HuH-7.5 (cell line): ENCODE measurements at regions not wholly inside any gene's neighbourhood (a gene's known extent, or its start where the extent isn't known, plus 50 kb on each side); places are given as distances from the start of the nearest gene placed in this dataset.

Experiments
- DNase-seq: peaks from one replicate; pipeline ENCODE4 v3.0.0; 2011; ENCODE audit warnings: low spot score

- DNase-seq: no peak
Measured at GRCh38 chr2:45254025-45254424, 244.8 kb upstream of the SIX2 start.

DNA sequence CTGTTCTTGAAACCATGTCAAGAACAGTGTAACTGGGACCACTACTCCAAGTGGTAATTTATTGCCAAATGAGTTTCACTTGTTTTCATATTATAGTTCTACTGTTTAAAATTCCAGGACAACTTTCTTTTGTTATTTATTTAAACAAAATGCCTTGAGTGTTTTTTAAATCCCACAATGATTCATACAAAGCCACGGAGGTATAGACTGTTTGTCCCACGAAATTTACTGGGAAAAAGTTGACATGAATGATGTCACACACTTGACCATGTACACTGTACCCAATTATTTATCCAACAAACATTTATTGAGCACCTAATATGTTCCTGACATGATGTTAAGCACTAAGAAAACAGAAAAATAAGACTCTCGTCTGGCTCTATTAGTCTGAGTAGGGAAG is 243.9 kb upstream of the SIX2 start:
- DNase-seq: no peak

DNA sequence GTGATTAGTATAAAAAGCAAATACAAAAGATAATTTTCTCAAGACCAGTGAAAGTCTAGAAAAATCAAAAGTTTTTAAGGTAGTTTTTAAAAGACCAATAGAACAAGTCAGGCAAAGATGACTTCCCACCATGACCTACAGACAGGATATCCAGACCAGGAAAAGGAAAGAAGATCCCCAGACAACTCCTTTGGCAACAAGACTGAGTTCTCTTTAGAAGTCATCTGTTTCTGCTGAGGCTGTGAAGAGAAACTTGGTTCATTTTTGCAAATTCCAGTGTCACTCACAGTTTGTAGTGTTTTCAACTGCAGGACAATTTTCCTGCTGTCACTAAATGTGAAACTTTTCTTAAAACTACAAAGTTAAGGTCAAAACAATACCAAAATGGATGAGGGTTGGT is 240.9 kb upstream of the SIX2 start:
- no peak for DNase-seq

GRCh38 chr2:45248214-45248613 is 239.0 kb upstream of the SIX2 start:
- no peak for DNase-seq

DNA sequence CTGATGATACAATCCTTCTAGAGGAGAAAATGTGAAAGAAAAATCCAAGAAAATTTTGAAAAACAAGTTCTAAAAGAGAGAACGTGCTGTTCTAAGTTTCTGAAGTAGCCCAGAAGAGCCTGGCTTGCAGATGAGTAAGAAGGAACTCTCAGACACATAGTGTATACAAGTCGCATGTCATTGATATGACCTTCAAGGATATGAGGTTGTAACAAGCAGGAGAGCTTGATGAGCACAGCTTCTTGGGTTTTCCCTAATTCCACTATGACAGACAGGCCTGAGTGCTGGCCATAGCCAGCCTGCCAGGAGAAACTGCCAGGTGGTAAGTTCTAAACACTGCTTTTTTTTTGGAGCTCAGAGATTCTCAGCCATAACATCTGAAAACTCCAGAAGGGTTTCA is 235.7 kb upstream of the SIX2 start:
- no peak for DNase-seq

DNA sequence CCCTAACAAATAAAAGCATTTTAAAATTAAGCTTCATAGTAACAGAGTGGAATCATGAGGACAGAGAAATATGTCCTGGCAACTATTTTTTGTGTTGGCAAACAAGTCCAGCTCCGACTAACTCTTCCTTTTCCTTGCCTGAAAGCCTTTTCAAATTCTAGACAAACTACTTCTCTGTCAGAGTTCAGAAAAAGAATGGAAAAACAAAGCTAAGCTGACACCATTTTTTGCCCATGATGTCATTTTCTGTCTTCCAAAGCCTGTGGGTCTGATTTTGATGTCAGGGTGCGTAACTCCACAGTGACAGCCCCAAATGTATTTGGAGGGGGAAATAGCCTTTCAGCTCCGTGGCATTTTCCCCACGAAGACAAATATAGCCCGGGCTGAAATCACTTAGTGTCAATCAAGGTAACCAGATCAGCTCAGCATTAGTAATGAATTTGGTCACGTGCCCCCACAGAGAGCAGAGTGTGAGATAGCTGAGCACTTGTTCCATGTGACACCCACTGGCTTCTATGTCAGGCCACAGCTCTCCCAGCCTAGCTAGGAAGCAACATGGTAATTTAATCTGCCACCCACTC is 233.0 kb upstream of the SIX2 start:
- no peak for DNase-seq

DNA sequence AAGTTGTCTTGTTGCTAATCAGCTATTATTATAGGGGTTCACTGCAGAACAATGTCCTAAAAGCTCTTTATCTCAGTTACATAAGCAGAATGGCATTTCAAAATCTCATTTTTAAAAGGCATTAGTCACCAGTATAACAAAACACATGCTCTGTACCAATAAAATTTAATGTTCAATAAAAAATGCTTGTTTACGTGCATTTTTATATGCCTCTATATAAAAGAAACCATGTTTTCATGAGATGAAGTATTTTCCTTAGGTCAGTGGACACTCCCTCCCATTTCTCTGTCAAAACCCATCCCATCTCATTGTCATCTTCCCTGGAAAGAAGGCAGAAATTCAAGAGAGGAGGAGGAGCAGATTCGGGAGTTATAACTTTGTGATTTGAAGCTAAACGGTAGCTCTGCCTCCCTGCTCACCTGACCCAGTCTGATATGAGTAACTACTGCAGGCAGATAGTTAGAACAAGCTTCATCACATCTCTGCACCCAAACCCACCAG is 231.9 kb upstream of the SIX2 start:
- no peak for DNase-seq

DNA sequence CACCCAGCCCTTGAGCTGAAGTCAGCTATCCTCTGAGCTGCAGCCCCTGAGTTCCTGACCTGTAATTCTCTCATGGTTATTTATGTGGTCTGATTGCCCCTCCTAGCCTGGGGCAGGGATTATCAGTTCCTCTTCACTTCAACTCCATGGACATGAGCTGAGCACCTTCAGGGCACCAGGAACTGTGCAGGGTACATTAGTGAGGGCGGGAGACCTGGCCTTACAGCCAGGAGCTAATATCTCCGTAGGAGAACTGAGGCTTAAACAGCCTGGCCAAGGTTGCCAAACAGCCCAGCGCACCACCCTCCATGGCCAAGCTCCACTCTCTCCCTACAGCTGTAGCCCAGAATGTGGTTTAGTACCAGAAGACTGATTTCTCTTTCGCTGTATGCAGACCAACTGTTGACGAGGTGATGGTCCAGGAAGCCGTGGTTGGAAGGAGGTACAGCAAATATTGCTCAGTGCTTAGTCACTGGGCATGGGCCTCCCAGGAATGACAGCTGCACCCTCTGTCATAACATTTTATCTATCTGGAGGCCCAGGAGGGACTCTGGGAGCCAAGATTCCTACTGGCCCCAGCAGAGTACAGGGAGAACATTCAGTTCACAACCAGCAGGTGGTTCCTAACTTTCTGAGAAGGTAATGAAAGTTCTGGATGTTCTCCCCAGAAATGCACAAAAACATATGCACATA is 228.7 kb upstream of the SIX2 start:
- peak; percentile 32 for DNase-seq

- no peak for DNase-seq
Measured at GRCh38 chr2:45237128-45237527, 227.9 kb upstream of the SIX2 start.

DNA sequence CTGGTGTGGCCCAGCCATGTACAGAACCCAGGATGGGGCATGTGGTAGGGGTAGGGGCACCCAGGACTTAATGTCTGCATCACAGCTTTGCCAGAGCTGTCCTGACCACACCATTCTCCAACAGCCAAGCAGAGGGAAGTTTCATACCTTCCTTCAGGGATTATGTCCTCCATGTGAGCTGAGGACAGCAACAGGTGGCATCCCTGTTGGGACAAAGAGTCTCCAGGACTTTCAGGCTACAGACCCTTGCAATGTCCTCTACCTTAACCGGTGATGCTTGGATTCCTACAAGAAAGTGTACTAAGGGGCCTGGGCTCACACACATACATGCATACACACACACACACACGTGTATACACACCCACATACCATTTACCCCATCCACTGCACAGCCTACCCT is 227.0 kb upstream of the SIX2 start:
- no peak for DNase-seq

GRCh38 chr2:45233301-45233700 is 224.0 kb upstream of the SIX2 start:
- DNase-seq: no peak

DNA sequence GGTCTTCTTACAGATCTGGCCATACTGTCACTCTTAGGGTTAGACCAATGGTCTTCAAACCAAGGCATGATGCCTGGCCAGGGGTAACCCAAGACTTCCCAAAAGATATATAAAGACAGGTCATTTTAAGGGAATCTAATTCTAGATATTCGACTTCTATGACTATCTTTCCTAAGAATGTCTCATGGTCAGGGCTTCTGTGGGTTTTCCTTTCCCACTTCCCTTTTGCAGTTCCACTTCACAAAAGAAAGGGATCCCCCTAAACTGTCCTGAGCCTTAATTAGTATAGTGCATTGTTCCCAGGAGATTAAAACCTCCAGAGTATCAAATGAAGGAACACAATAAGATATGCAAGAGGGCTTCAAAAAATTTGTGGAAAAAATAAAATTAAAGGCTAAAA is 223.6 kb upstream of the SIX2 start:
- no peak for DNase-seq

DNA sequence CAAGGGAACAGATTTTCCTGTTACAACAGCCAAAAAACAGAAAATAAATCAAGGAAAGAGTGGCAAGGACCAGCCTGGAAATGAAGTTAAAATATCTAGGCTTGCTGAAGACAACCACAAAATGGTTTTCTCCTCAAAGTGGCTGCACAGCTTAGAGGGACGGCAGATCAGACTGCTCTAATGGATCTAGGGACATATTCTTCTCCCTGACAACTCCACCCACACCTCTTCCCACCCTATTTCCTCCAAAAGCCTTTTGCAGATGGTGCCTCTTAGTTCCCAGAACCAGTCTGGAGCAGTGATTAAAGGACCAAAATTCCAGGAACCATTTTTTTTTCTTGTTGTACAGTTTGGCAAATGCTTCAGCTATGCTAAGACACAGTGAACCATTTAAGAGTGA is 220.2 kb upstream of the SIX2 start:
- no peak for DNase-seq

DNA sequence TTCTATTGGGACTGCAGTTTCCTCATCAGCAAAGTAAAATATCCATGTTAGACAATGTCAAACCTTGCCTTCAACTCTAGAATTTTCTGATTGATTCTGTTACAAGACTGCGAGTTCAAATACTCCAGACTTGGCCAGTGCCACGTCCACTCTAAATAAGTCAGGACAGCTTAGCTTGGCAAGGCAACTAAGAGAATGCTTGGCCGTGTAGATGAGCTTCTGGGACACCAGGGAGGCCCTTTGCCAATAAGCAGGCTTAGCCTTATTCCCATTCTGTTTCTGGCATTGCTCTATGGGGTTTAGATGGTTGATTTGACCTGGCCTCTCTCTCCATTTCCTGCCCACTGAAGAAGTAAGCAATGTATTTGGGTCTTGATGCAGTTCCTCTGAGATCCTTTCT is 218.1 kb upstream of the SIX2 start:
- no peak for DNase-seq

- DNase-seq: no peak
Measured at GRCh38 chr2:45224993-45225380, 215.7 kb upstream of the SIX2 start.

GRCh38 chr2:45224321-45224992 is 215.2 kb upstream of the SIX2 start:
- DNase-seq: no peak

- no peak for DNase-seq
Measured at GRCh38 chr2:45223531-45223930, 214.3 kb upstream of the SIX2 start.

- DNase-seq: no peak
Measured at GRCh38 chr2:45220227-45220626, 211.0 kb upstream of the SIX2 start.

DNA sequence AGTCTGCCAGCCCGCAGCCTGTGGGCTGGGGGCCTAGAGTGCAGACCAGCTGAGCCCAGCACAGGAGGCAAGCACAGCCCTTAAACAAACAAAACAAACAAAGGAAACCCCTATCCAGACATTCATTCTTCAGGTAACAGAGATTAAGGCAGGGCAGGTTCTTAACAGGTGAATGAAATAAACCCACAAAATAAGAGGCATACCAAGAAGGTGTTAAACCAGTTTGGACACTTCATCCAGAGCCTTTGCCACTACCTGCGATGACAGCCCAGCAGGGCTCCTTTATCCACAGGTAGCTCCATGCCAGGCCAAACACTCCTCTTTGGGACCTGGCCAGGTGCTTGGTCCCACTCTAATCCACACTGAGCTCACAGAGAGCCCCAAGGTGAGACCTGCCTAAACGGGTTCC is 209.7 kb upstream of the SIX2 start:
- peak; percentile 34 for DNase-seq

DNA sequence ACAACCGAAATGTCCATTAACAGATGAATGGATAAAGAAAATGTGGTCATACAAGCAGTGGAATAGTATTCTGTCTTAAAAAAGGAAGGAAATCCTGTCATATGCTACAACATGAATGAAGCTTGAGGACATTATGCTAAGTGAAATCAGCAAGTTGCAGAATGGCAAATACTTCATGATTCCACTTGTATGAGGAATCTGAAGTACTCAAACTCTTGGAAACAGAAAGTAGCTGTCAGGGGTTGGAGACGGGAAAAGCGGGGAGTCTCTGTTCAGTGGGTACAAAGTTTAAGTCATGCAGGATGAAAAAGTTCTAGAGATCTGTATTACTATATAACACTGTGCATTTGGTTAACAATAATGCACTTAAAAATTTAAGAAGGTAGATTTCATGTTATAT is 209.0 kb upstream of the SIX2 start:
- DNase-seq: no peak

- DNase-seq: no peak
Measured at GRCh38 chr2:45216118-45216517, 206.9 kb upstream of the SIX2 start.

DNA sequence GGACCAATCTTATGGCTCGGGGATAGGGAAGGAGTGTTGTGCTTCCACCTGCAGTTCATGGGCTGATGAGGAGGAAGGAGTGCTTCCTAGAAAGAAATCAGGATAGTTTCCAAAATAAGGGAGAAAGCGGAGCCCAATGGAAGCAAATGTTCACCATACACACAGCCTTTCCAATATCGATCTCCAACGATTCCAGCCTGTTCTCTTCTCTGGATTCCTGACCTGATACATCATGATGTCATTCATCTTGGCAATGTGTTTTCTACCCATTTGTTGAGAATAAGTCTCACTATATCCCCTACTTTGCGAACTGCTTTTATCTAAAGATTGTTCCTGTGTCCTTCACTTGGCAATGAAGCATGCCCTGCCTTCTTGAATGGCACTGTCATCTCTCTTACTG is 205.3 kb upstream of the SIX2 start:
- no peak for DNase-seq

DNA sequence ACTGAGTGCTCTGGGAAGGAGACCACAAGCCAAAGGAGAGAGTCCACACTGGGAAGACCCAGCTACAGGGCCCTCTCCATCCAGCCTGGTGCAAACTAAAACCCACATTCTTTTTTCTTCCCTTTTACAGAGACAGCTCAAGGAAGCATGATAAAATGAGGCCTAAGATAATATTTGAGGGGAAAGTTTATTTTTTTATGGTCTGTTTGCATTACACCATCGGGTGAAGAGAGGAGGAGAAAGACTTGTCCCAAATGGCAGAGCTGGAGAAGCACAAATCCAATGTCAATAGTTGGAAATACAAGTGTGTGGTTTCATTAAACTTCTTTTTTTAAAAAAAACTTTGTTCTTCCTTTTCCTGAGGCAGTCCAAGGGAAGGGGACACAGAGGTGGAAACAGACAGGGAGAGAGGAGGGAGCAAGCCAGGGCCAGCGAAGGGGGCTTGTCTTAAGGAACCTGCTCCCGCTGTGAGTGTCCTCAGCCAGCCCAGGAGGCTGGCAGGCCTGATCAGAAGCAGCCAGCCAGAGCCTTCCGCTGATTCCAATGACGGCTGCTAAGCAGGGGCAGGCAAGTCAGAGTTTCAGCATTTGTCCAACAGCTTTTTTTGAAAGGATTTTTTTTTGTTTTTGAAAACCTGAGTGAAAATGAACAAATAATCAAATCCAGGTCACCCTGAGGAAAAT is 203.8 kb upstream of the SIX2 start:
- DNase-seq: no peak
